ENCODE measurements at regions not wholly inside any gene's neighbourhood (a gene's known extent, or its start where the extent isn't known, plus 50 kb on each side); places are given as distances from the start of the nearest gene placed in this dataset.
"Not testable (repeated sequence)": the region's sequence is repeated elsewhere in the genome, so short reads cannot be mapped to it uniquely, and the experiment has no call there.

- DNase-seq (ENCODE audit: low spot score): peak; percentile 14
Observed at GRCh38 chr20:12808006-12808567, 200.7 kb upstream of the SPTLC3 start.

DNA sequence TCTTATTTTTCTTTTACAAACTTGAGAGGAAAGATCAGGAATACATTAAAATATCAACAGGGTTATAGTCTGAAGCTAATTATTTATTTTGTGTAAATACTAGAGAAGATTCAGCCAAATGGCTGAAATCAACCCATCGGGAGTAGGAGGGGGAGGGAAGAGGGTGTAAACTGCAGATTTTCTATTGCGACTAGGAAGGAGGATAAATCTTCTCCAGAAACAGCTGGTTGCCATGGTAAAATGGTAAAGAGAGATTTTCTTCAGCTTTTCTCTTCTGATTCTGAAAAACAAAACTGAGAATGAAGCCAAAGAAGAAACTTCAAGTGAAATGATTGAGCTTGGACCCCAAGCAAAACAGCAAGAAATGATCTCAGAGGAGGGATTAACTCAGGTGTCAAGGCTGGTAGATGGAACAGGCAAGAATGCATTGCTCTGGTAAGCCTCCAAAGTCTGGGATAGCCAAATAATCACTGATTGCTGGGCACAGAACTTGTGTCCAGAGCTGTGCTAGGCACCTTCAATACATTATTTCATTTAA lies 193.5 kb upstream of the SPTLC3 start:
- DNase-seq (ENCODE audit: low spot score): no peak

GRCh38 chr20:12815778-12816408 lies 192.9 kb upstream of the SPTLC3 start:
- DNase-seq (ENCODE audit: low spot score): no peak

DNA sequence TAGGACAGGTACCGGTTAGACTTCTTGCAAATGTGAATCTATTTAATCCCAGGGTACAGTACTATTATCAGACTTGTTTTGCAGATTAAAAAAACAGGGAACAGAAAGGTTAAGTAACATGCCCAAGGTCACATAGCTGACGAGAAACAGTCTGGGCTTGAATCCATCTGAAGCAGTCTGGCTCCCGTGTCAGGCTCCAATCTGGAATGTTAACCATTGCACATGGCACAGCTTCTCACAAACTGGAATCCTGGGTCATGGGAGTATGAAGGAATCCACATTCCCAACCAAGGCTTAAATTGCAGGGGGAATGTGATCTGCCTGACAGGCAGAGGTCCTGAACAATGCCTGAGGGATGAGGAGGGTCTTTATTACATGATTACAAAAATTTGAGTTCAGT lies 187.5 kb upstream of the SPTLC3 start:
- no peak for DNase-seq (ENCODE audit: low spot score)

GRCh38 chr20:12823734-12824133 lies 185.0 kb upstream of the SPTLC3 start:
- DNase-seq (ENCODE audit: low spot score): no peak

DNA sequence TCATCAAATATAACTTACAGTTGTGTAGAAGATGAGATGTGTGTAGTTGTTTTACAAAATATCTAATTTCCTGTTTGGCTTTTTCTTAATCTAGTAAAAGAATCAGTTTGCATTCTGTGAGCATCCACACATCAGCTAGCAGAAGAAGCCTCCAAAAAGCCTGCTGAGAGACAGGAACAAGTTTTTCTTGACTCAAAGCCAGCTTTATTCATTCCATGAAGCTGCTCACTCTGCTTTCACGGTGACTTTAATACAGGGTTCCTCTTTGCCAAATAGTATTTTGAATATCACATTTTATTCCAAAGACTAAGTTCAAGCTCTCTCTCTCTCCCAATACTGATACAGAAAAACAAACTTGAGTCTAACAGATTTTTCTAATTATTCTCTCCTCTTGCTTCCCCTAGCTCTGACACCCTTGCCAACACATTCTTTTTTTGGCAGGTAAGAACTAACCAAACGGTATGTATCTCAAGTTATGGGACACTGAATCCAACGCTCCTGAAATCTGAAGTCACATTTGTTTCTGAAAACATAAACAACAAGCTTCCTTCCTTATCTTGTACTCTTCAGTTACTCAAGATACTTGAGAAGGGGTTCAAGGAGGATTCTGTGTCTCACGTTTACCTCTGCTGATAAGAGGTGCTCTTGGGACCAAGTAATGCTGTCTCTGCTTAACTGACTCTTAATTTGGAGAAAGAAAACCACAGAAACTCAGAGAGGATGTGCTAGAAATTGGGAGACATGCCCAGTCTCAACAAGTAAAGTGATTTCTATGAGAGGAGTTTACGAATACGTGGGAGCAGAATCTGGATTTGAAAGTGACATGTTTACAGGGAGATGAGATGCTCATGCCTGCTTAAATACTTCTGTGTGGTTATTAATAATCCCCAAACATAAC lies 184.2 kb upstream of the SPTLC3 start:
- no peak for DNase-seq (ENCODE audit: low spot score)

DNA sequence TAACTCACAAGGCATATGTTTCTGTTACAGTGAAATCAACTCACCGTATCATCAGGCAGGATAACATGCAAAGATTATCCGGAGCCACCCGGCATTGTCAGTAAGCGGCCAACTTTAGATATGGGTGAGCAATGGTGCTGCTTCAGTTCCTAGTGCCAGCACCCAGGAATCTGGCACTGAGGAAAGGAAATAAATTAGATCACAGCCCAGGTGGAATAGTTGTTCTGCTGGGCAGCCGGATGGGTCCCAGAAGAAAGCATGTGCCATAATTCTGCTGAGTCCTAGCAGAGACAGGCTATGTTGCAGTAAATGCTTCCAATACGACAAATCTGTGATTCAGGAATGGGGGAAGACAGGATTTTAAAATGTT lies 183.6 kb upstream of the SPTLC3 start:
- DNase-seq (ENCODE audit: low spot score): no peak

DNA sequence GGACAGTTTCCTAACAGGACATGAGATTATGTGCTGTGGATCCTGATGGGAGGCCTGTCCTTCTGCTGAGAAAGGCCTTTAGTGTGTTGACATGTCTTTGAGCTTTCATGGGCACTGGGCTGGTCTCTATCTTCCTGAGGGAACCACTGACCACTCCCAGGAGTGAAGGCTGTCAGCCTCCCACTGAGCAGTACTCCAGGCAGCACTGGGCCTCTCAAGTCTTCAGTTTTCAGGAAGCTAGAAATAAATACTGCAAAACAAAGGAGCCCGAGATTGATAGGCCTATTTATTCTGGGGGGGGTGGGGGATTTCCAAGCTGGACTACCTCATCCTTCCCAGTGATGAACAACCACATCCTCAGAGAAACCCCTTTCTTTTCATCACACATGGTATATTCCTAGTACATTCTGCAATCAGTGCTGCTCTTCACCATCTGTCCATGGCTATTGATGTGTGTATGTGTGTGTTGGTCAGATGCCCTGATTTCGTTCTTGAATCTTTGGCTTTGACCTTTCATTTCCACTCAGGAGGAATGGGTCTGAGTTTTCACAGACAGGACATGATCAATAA lies 180.9 kb upstream of the SPTLC3 start:
- peak; percentile 13 for DNase-seq (ENCODE audit: low spot score)

- DNase-seq (ENCODE audit: low spot score): no peak
Observed at GRCh38 chr20:12829170-12829569, 179.6 kb upstream of the SPTLC3 start.

- no peak for DNase-seq (ENCODE audit: low spot score)
Observed at GRCh38 chr20:12833861-12834260, 174.9 kb upstream of the SPTLC3 start.

GRCh38 chr20:12835999-12836398 lies 172.8 kb upstream of the SPTLC3 start:
- DNase-seq (ENCODE audit: low spot score): no peak

- DNase-seq (ENCODE audit: low spot score): no peak
Observed at GRCh38 chr20:12837646-12838045, 171.1 kb upstream of the SPTLC3 start.

GRCh38 chr20:12838261-12838866 lies 170.4 kb upstream of the SPTLC3 start:
- DNase-seq (ENCODE audit: low spot score): no peak

GRCh38 chr20:12847872-12848271 lies 160.9 kb upstream of the SPTLC3 start:
- no peak for DNase-seq (ENCODE audit: low spot score)

- DNase-seq (ENCODE audit: low spot score): no peak
Observed at GRCh38 chr20:12849225-12849910, 159.4 kb upstream of the SPTLC3 start.

DNA sequence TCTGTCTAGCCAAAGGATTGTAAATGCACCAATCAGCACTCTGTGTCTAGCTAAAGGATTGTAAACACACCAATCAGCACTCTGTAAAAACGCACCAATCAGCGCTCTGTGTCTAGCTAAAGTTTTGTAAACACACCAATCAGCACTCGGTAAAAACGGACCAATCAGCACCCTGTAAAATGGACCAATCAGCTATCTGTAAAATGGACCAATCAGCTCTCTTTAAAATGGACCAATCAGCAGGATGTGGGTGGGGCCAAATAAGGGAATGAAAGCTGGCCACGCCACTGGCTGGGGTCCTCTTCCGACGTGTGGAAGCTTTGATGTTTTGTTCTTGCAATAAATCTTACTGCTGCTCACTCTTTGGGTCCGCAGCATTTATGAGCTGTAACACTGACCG lies 151.1 kb upstream of the SPTLC3 start:
- DNase-seq (ENCODE audit: low spot score): not testable (repeated sequence)

GRCh38 chr20:12860619-12861247 lies 148.0 kb upstream of the SPTLC3 start:
- DNase-seq (ENCODE audit: low spot score): no peak

DNA sequence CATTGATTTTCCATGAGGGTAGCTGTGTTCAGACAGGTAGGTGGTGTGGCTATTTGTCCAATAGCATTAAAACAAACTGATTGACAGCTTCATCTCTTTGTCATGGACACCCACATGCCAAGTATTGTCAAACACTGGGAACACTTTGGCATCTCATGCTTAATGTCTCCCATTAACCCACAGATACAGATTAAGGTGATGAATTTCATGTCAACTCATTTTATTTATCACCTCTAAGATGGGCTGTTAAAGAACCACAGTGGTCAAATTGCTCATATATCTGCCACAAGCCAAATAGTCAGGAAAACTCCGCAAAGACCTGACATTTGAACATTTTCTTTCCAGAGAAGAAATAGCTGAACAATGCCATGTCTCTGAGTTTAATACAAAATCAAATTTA lies 139.1 kb upstream of the SPTLC3 start:
- no peak for DNase-seq (ENCODE audit: low spot score)

GRCh38 chr20:12870588-12870987 lies 138.2 kb upstream of the SPTLC3 start:
- no peak for DNase-seq (ENCODE audit: low spot score)

DNA sequence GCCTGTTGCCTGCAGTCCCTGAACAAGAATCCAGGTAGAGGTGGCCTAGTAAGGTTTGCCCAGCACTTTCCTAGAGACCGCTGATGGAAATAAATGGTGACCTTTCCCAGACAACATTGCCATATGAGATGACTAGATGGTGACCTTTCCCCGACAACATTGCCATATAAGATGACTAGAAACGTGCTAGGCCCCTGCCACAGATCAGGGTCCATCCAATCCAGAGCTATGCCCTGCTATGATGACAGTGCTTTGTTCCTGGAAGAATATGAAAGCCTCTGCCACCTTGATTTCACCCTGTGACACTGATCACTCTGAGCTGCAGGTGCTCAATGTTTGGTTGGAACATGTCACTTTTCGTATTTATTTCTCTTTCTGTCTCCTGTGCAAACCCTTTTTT lies 133.8 kb upstream of the SPTLC3 start:
- no peak for DNase-seq (ENCODE audit: low spot score)

- DNase-seq (ENCODE audit: low spot score): no peak
Observed at GRCh38 chr20:12875510-12875909, 133.3 kb upstream of the SPTLC3 start.

All from SK-N-DZ (cell line).